D721Med (cell line): ENCODE measurements at regions not wholly inside any gene's neighbourhood (a gene's known extent, or its start where the extent isn't known, plus 50 kb on each side); places are given as distances from the start of the nearest gene placed in this dataset.

ENCODE experiments used
- DNase-seq: peaks from one replicate; pipeline ENCODE4 v3.0.0; 2011; ENCODE audit warnings: low spot score; ENCODE audit not compliant: insufficient read length
- FAIRE-seq: peaks from 2 replicates; lab custom pipeline; 2011; peaks lifted over from hg19 to GRCh38; lab: Jason Lieb, UNC
- CTCF ChIP-seq: IDR thresholded peaks from 2 replicates; pipeline ENCODE4 v1.5.1; 2012; ENCODE audit warnings: mild to moderate bottlenecking, control low read depth; ENCODE audit not compliant: insufficient read depth; ENCODE audit errors: missing control alignments

- FAIRE-seq, result no peak
- DNase-seq, result no peak
- TF ChIP-seq CTCF, result no peak
Observed at GRCh38 chr6:45791211-45792168, 224.2 kb downstream of the CLIC5 start.

DNA sequence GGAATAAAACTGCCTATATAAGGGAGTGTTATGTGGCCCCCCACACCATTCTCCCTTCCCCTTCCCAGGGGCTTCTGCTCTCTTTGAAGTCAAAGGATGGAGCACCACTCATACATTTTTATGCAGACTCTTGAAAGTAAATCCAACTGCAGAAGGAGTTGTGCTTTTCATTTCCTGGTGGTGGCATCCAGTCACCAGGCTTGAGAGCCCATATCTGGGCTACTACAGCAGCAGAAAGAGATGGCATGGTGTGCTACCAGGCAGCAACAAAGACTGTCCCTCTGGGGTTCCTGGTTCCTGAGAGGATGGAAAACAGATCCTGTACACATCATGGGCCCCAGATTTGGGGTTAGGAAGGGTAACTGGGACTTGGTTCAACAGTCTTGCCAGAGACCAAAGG, 226.4 kb downstream of the CLIC5 start:
- DNase-seq (no peak), FAIRE-seq (no peak)
- TF ChIP-seq CTCF, result no peak

- no peak for DNase-seq
- no peak for FAIRE-seq
- no peak for TF ChIP-seq CTCF
Observed at GRCh38 chr6:45787384-45787783, 228.3 kb downstream of the CLIC5 start.

DNA sequence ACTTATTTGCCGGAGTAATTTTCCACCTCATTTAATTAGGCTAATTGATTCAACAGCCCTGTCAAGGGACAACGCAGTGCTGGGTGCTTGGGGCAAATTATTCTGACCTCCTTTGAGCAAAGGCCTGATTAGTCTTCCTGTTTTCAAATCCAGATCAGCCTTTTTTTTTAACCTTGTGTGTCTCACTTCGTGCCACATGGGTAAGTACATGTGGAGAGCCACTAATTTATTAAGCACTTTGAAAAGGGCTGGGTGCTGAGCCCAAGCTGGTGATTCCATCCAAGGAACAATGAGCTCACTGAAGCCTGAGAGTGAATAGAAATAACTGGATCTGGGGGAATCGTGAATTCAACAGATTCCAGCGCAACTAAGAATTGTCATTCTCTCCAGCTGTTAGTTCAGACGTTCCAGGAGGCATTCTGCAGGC, 229.3 kb downstream of the CLIC5 start:
- no peak for DNase-seq
- no peak for FAIRE-seq
- TF ChIP-seq CTCF, result no peak

GRCh38 chr6:45784250-45784649, 231.4 kb downstream of the CLIC5 start:
- FAIRE-seq (no peak), DNase-seq (no peak)
- no peak for TF ChIP-seq CTCF

GRCh38 chr6:45783716-45784115, 231.9 kb downstream of the CLIC5 start:
- no peak for FAIRE-seq
- TF ChIP-seq CTCF, result no peak
- no peak for DNase-seq

DNA sequence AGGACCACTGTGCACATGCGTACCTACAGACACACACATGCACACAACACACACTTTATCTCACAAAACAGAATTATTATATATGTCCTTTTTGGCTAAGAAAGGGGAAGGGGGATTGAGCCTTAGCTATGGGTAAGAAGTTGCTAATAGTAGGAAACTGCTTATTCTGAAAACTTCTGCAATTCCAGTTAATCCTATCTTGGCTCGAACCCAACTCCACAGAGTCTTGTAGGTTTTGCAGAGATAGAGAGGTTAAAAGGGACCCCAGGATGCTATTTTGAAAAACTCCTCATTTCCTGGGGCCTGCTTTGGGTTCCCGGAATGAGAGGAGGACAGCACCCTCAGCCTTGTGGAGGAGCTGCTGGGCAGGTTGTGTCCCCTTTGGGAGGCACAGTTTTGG, 233.8 kb downstream of the CLIC5 start:
- DNase-seq (no peak), FAIRE-seq (no peak)
- no peak for TF ChIP-seq CTCF
